Erythroblast (primary cell): ENCODE measurements at regions not wholly inside any gene's neighbourhood (a gene's known extent, or its start where the extent isn't known, plus 50 kb on each side); places are given as distances from the start of the nearest gene placed in this dataset.

Source experiments
- GATA1 ChIP-seq: IDR thresholded peaks from 2 replicates; pipeline ENCODE4 v1.6.1; 2011; ENCODE audit warnings: low read depth, mild to moderate bottlenecking, control low read depth, low read length, moderate library complexity
- POLR2A ChIP-seq: IDR thresholded peaks from 2 replicates; pipeline ENCODE4 v1.6.1; 2011; ENCODE audit warnings: mild to moderate bottlenecking, low read length

DNA sequence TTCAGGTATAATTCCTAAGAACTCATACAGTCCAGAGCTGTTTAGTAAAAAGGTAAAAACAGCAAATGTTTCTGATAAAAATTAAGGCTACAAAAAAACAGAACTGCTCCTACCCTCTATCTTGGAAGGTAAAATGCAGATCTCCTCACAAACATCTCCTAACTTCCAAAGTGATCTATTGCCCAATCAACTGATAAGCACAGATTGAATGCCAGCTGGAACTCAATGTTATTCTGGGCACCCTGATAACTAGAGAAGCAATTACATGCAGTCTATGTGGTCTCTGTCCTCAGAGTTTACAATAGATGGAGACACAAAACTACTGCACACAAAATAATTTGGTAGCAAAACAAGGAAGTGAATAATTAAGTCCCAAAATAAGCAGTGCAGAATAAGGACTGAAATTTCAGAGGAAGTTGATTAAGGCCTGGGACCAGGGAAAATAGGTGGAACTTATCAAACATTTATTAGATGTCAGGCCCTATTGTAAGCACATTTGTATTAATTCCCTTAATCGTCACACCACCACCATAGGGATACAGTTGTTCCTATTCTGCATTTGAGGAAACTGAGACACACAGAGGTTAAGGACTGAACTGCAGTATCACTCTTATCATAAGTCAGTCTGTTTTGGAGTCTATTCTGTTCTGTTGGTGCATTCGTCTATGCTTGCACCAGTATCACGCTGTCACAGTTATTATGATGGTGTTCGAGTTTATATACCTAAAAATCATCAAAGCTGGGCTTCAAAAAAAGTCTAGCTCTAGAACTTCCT lies 102.2 kb upstream of the TARS1 start:
- no peak for TF ChIP-seq POLR2A
- no peak for TF ChIP-seq GATA1
